ENCODE measurements at regions not wholly inside any gene's neighbourhood (a gene's known extent, or its start where the extent isn't known, plus 50 kb on each side); places are given as distances from the start of the nearest gene placed in this dataset.

DNA sequence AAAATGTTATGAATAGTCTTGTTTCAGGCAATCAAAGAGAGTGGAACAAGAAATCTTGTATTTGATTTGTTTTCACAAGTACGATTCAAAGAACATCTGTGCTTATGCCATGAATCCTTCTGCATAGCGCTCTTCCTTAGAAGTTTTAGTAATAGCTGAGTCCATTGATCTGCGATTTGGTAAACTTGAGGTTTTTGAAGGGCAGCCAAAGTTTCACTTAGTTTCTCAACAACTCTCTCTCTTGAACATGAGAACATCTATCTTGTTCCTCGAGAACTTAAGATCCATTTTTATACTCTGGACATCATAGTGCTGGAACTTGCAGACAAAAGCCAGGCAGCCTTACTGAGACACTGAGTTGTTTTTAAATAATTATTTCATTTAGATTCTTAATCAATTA lies 96.2 kb upstream of the USP15 start:
- Histone ChIP-seq H4K20me1 (ENCODE audit: low read depth, low read length) (no peaks in the 10 kb centered on the region), H3K4me2 (ENCODE audit: low read depth, low read length, poor library complexity, severe bottlenecking) (no peak overlapping the region)

DNA sequence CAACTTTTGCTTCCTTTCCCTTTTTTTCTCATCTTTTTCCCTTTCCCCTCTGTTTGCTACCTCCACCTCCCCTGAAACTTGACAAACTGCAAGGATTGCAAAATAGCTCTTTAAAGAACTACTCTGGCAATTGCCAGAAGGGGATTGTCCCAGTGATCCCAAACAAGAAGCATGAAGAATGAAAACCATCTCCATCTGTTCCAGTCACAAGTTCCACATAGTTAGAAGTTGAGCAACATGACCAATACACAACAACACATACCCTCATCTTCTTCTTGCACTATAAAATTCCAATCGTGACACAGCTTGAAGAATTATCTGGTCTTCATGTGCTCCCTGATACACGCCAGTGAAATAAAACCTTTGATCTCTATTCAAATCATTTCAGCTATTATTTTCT lies 93.7 kb upstream of the USP15 start:
- H3K9me3 ChIP-seq (ENCODE audit: insufficient read depth, low read length) = no peaks in the 10 kb centered on the region
- H3K9me2 ChIP-seq (replicated peaks; ENCODE audit: insufficient read depth, low read length) = no peaks in the 10 kb centered on the region
- H2AFZ ChIP-seq (ENCODE audit: low read depth, low read length, severe bottlenecking) = no peak overlapping the region
- no peaks in the 10 kb centered on the region for H4K20me1 ChIP-seq (ENCODE audit: low read depth, low read length)
- H3K36me3 ChIP-seq (ENCODE audit: low read length) = no peaks in the 10 kb centered on the region
- H3K27ac ChIP-seq (ENCODE audit: low read depth, low read length) = no peak overlapping the region
- H3K9ac ChIP-seq (ENCODE audit: low read length) = no peak overlapping the region
- H3K27me3 ChIP-seq (ENCODE audit: low read length) = no peaks in the 10 kb centered on the region; the same call in 1 of the 2 replicates
- no peak overlapping the region for H3K4me3 ChIP-seq (ENCODE audit: insufficient read depth, low read length, poor library complexity, severe bottlenecking)
- H3K4me2 ChIP-seq (ENCODE audit: low read depth, low read length, poor library complexity, severe bottlenecking) = no peak overlapping the region
- no peaks in the 10 kb centered on the region for H3F3A ChIP-seq (ENCODE audit: insufficient read depth)
- TF ChIP-seq EZH2phosphoT487 (conservative IDR thresholded peaks at IDR 0.05; ENCODE audit: low read length) = no peak
- TF ChIP-seq, protein P1, sequence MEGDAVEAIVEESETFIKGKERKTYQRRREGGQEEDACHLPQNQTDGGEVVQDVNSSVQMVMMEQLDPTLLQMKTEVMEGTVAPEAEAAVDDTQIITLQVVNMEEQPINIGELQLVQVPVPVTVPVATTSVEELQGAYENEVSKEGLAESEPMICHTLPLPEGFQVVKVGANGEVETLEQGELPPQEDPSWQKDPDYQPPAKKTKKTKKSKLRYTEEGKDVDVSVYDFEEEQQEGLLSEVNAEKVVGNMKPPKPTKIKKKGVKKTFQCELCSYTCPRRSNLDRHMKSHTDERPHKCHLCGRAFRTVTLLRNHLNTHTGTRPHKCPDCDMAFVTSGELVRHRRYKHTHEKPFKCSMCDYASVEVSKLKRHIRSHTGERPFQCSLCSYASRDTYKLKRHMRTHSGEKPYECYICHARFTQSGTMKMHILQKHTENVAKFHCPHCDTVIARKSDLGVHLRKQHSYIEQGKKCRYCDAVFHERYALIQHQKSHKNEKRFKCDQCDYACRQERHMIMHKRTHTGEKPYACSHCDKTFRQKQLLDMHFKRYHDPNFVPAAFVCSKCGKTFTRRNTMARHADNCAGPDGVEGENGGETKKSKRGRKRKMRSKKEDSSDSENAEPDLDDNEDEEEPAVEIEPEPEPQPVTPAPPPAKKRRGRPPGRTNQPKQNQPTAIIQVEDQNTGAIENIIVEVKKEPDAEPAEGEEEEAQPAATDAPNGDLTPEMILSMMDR (IDR thresholded peaks at IDR 0.05; ENCODE audit: insufficient read depth, low read length, poor library complexity, severe bottlenecking) = no peak
- no peaks in the 10 kb centered on the region for H3K79me2 ChIP-seq (ENCODE audit: insufficient read depth, low read length)

More for the DNA sequence above, 96.2 kb upstream of the USP15 start:
- H3K36me3 ChIP-seq (ENCODE audit: low read length) = no peaks in the 10 kb centered on the region
- no peaks in the 10 kb centered on the region for H3K27me3 ChIP-seq (ENCODE audit: low read length)
- no peak overlapping the region for H3K4me3 ChIP-seq (ENCODE audit: insufficient read depth, low read length, poor library complexity, severe bottlenecking)
- H3K79me2 ChIP-seq (ENCODE audit: insufficient read depth, low read length) = no peaks in the 10 kb centered on the region
- no peak overlapping the region for H3K27ac ChIP-seq (ENCODE audit: low read depth, low read length)
- H3F3A ChIP-seq (ENCODE audit: insufficient read depth) = no peaks in the 10 kb centered on the region
- no peak for TF ChIP-seq EZH2phosphoT487 (conservative IDR thresholded peaks at IDR 0.05; ENCODE audit: low read length)
- TF ChIP-seq, protein P1 (IDR thresholded peaks at IDR 0.05; ENCODE audit: insufficient read depth, low read length, poor library complexity, severe bottlenecking) = no peak
- H2AFZ ChIP-seq (ENCODE audit: low read depth, low read length, severe bottlenecking) = no peak overlapping the region
- no peak overlapping the region for H3K9ac ChIP-seq (ENCODE audit: low read length)
- H3K9me3 ChIP-seq (ENCODE audit: insufficient read depth, low read length) = no peaks in the 10 kb centered on the region
- no peaks in the 10 kb centered on the region for H3K9me2 ChIP-seq (replicated peaks; ENCODE audit: insufficient read depth, low read length)

DNA sequence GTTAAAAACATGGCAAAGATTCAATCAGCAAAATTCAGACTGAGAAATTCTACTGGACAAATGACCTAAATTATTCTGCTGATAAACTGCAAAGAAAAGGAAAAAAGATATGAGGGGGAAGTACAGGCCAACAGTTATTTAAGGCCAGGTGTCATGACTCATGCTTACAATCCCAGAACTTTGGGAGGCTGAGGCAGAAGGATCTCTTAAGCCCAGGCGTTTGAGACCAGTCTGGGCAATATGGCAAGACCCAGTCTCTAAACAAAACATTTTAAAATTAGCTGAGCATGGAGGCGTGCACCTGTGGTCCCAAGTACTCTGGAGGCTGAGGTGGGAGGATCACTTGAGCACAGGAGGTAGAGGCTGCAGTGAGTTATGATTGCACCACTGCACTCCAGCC lies 91.8 kb upstream of the USP15 start:
- Histone ChIP-seq H3K9me3 (ENCODE audit: insufficient read depth, low read length) (no peaks in the 10 kb centered on the region), H3K27me3 (ENCODE audit: low read length) (no peaks in the 10 kb centered on the region; the same call in 1 of the 2 replicates), H3F3A (ENCODE audit: insufficient read depth) (no peaks in the 10 kb centered on the region), H3K36me3 (ENCODE audit: low read length) (no peaks in the 10 kb centered on the region), H3K79me2 (ENCODE audit: insufficient read depth, low read length) (no peaks in the 10 kb centered on the region), H3K4me2 (ENCODE audit: low read depth, low read length, poor library complexity, severe bottlenecking) (no peak overlapping the region), H4K20me1 (ENCODE audit: low read depth, low read length) (no peaks in the 10 kb centered on the region), H3K9ac (ENCODE audit: low read length) (no peak overlapping the region), H3K27ac (ENCODE audit: low read depth, low read length) (no peak overlapping the region), H3K4me3 (ENCODE audit: insufficient read depth, low read length, poor library complexity, severe bottlenecking) (no peak overlapping the region), H3K9me2 (replicated peaks; ENCODE audit: insufficient read depth, low read length) (no peaks in the 10 kb centered on the region), H2AFZ (ENCODE audit: low read depth, low read length, severe bottlenecking) (no peak overlapping the region)
- TF ChIP-seq, protein P1 (IDR thresholded peaks at IDR 0.05; ENCODE audit: insufficient read depth, low read length, poor library complexity, severe bottlenecking) = no peak
- no peak for TF ChIP-seq EZH2phosphoT487 (conservative IDR thresholded peaks at IDR 0.05; ENCODE audit: low read length)
